ENCODE measurements at regions not wholly inside any gene's neighbourhood (a gene's known extent, or its start where the extent isn't known, plus 50 kb on each side); places are given as distances from the start of the nearest gene placed in this dataset.

- H3K36me3 ChIP-seq (replicated peaks; ENCODE audit: insufficient read depth, low read length), result no peaks in the 10 kb centered on the region
- no peak overlapping the region for H3K4me3 ChIP-seq (ENCODE audit: low read length)
- H4K20me1 ChIP-seq (ENCODE audit: insufficient read depth, low read length), result no peaks in the 10 kb centered on the region
- H3K4me1 ChIP-seq (ENCODE audit: low read length), result no peaks in the 10 kb centered on the region
- no peak overlapping the region for H2AFZ ChIP-seq (ENCODE audit: low read length)
- no peaks in the 10 kb centered on the region for H3F3A ChIP-seq (ENCODE audit: insufficient read depth, low read length)
- no peaks in the 10 kb centered on the region for H3K79me2 ChIP-seq (ENCODE audit: low read length)
- H3K27ac ChIP-seq (ENCODE audit: low read length), result no peak overlapping the region
- H3K9me2 ChIP-seq (replicated peaks; ENCODE audit: insufficient read depth, low read length), result no peaks in the 10 kb centered on the region
- H3K9ac ChIP-seq (ENCODE audit: low read length), result no peak overlapping the region
- DNase-seq, result no peak
- TF ChIP-seq EZH2phosphoT487 (IDR thresholded peaks at IDR 0.05; ENCODE audit: low read length) (no peak), CTCF (IDR thresholded peaks at IDR 0.05; ENCODE audit: low read length) (no peak), EZH2 (optimal IDR thresholded peaks at IDR 0.05; ENCODE audit: low read depth, low read length) (no peak)
- no peaks in the 10 kb centered on the region for H3K9me3 ChIP-seq (replicated peaks; ENCODE audit: insufficient read depth, low read length)
- no peaks in the 10 kb centered on the region for H3K27me3 ChIP-seq (replicated peaks; ENCODE audit: insufficient read depth, low read length)
- H3K4me2 ChIP-seq (ENCODE audit: low read depth, low read length), result no peak overlapping the region
Observed at GRCh38 chr17:56074361-56074890, 78.8 kb upstream of the ANKFN1 start.

- no peak overlapping the region for H3K4me2 ChIP-seq (ENCODE audit: low read depth, low read length)
- no peak overlapping the region for H2AFZ ChIP-seq (ENCODE audit: low read length)
- no peaks in the 10 kb centered on the region for H3K36me3 ChIP-seq (replicated peaks; ENCODE audit: insufficient read depth, low read length)
- no peaks in the 10 kb centered on the region for H4K20me1 ChIP-seq (ENCODE audit: insufficient read depth, low read length)
- H3K79me2 ChIP-seq (ENCODE audit: low read length), result no peaks in the 10 kb centered on the region
- H3K9ac ChIP-seq (ENCODE audit: low read length), result no peak overlapping the region
- H3K27me3 ChIP-seq (replicated peaks; ENCODE audit: insufficient read depth, low read length), result no peaks in the 10 kb centered on the region
- no peaks in the 10 kb centered on the region for H3F3A ChIP-seq (ENCODE audit: insufficient read depth, low read length)
- no peak overlapping the region for H3K27ac ChIP-seq (ENCODE audit: low read length)
- no peak for DNase-seq
- H3K9me2 ChIP-seq (replicated peaks; ENCODE audit: insufficient read depth, low read length), result no peaks in the 10 kb centered on the region
- no peaks in the 10 kb centered on the region for H3K9me3 ChIP-seq (replicated peaks; ENCODE audit: insufficient read depth, low read length)
- H3K4me3 ChIP-seq (ENCODE audit: low read length), result no peak overlapping the region
- no peaks in the 10 kb centered on the region for H3K4me1 ChIP-seq (ENCODE audit: low read length)
- TF ChIP-seq EZH2 (optimal IDR thresholded peaks at IDR 0.05; ENCODE audit: low read depth, low read length) (no peak), EZH2phosphoT487 (IDR thresholded peaks at IDR 0.05; ENCODE audit: low read length) (no peak), CTCF (IDR thresholded peaks at IDR 0.05; ENCODE audit: low read length) (no peak)
Observed at GRCh38 chr17:56076980-56077379, 76.3 kb upstream of the ANKFN1 start.

- no peaks in the 10 kb centered on the region for H3F3A ChIP-seq (ENCODE audit: insufficient read depth, low read length)
- no peak overlapping the region for H3K4me2 ChIP-seq (ENCODE audit: low read depth, low read length)
- no peaks in the 10 kb centered on the region for H3K79me2 ChIP-seq (ENCODE audit: low read length)
- H3K4me3 ChIP-seq (ENCODE audit: low read length), result no peak overlapping the region
- no peaks in the 10 kb centered on the region for H3K36me3 ChIP-seq (replicated peaks; ENCODE audit: insufficient read depth, low read length)
- H3K4me1 ChIP-seq (ENCODE audit: low read length), result no peaks in the 10 kb centered on the region
- no peaks in the 10 kb centered on the region for H3K9me2 ChIP-seq (replicated peaks; ENCODE audit: insufficient read depth, low read length)
- H3K9me3 ChIP-seq (replicated peaks; ENCODE audit: insufficient read depth, low read length), result no peaks in the 10 kb centered on the region
- H3K27ac ChIP-seq (ENCODE audit: low read length), result no peak overlapping the region
- H2AFZ ChIP-seq (ENCODE audit: low read length), result no peak overlapping the region
- no peaks in the 10 kb centered on the region for H4K20me1 ChIP-seq (ENCODE audit: insufficient read depth, low read length)
- TF ChIP-seq CTCF (IDR thresholded peaks at IDR 0.05; ENCODE audit: low read length), result no peak
- TF ChIP-seq EZH2phosphoT487 (IDR thresholded peaks at IDR 0.05; ENCODE audit: low read length), result no peak
- no peak for TF ChIP-seq EZH2 (optimal IDR thresholded peaks at IDR 0.05; ENCODE audit: low read depth, low read length)
- no peaks in the 10 kb centered on the region for H3K27me3 ChIP-seq (replicated peaks; ENCODE audit: insufficient read depth, low read length)
- DNase-seq, result no peak
- no peak overlapping the region for H3K9ac ChIP-seq (ENCODE audit: low read length)
Observed at GRCh38 chr17:56083475-56083874, 69.8 kb upstream of the ANKFN1 start.
